ENCODE measurements at regions not wholly inside any gene's neighbourhood (a gene's known extent, or its start where the extent isn't known, plus 50 kb on each side); places are given as distances from the start of the nearest gene placed in this dataset.

- TF ChIP-seq CTCF (conservative IDR thresholded peaks at IDR 0.05; ENCODE audit: low read length) (no peak), EZH2phosphoT487 (IDR thresholded peaks at IDR 0.05; ENCODE audit: borderline replicate concordance, low read depth, low read length) (no peak)
These were observed 930.5 kb upstream of the SLITRK1 start for GRCh38 chr13:84812789-84813188.
